Neural progenitor cell (in vitro differentiated cells): ENCODE measurements at regions not wholly inside any gene's neighbourhood (a gene's known extent, or its start where the extent isn't known, plus 50 kb on each side); places are given as distances from the start of the nearest gene placed in this dataset.

Experiments
- EZH2 ChIP-seq: fragments of 200-600 bp; sonication (generic); IDR thresholded peaks from 2 replicates; pipeline ENCODE4 v1.6.1; 2017; ENCODE audit warnings: antibody characterized with exemption, mild to moderate bottlenecking, moderate library complexity
- EZH2phosphoT487 ChIP-seq: fragments of 200-600 bp; sonication (generic); IDR thresholded peaks from 2 replicates; pipeline ENCODE4 v1.6.1; 2017; ENCODE audit warnings: antibody characterized with exemption

DNA sequence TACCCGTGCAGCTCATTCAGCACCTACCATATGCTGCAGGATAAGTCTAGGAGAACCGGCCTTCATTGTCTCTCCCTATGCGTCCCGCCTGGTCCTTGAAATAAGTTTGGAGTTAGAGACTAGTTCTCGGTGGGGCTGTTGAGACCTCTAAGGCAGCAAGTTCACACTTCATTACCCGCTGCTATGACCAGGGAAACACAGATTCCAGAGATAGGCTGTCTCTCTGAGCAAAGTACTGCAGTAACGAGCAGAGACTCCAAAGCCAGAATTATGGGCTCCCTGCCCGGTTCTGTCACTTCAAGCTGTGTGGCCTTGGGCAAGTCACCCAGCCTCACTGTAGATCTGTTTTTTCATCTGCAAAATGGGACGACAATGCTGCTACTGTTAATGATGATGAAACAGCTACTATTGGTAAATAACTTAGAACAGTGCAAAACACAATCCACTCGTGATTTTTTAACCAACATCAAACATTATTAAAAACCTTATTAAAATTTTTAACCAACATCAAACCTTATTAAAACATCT is 184.1 kb downstream of the USP12 start:
- no peak for TF ChIP-seq EZH2phosphoT487
- TF ChIP-seq EZH2: no peak
